ENCODE measurements at regions not wholly inside any gene's neighbourhood (a gene's known extent, or its start where the extent isn't known, plus 50 kb on each side); places are given as distances from the start of the nearest gene placed in this dataset.

DNA sequence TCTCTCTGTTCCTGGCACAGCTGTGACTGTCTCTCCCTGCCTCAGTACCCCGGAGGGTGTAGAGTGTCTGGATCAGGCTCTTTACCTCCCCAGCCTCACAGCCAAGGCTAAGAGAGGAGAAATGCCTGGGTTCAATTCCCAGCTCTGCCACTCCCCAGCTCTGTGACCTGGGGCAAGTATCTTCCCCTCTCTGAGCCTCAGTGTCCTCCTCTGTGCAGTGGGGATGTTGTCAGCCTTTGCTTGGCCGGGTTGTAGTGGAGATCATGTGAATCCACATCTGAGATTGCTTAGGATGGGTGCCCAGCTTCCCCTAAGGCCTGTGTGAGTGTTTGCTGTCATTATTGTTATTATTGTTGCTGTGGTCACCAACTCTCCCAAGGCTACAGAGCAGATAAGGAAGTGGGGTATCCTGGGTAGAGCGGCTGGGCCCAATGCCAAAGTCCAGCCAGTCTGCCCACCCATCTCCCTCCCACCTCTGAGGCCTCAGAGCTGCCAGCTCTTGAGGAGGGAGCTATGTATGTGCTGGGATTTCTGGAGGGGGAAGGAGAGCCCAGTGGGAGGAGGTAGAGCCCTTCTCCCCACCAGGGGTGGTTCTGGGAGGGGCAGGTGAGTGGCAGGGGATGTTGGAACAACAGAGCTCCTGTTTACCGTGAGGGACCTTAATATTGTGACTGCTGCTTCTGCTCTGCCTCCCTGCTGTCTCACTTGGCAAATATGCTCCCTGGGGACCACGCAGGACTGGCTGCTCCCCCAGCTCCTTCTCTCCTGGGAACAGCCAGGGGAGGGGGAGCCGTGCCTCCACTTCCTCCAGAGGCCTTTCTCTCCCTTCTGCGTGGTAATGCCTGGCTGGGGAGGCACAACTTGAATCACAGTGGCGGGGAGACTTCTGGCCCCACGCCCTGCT lies 170.5 kb downstream of the RPS24 start:
- no peak for TF ChIP-seq EZH2 (IDR thresholded peaks at IDR 0.05; ENCODE audit: borderline replicate concordance, low read length)
- no peak for TF ChIP-seq CTCF (conservative IDR thresholded peaks at IDR 0.05 in 1 of 2, IDR thresholded peaks at IDR 0.05 in 1 of 2; ENCODE audit: extremely low read depth in 1 of 2, insufficient read depth in 1 of 2, low read depth in 1 of 2, low read length in 2 of 2)

Data from mammary epithelial cell (primary cell).